Dedifferentiated amniotic fluid mesenchymal stem cell (primary cell): ENCODE measurements at regions not wholly inside any gene's neighbourhood (a gene's known extent, or its start where the extent isn't known, plus 50 kb on each side); places are given as distances from the start of the nearest gene placed in this dataset.

Source experiments
- DNase-seq: peaks from one replicate; pipeline ENCODE4 v3.0.0-alpha.2; 2016; ENCODE audit errors: extremely low spot score

GRCh38 chr3:132187746-132188145 lies 129.5 kb upstream of the ACP3 start:
- DNase-seq, result no peak

GRCh38 chr3:132189601-132190000 lies 127.6 kb upstream of the ACP3 start:
- no peak for DNase-seq

GRCh38 chr3:132196113-132196512 lies 121.1 kb upstream of the ACP3 start:
- DNase-seq, result no peak

GRCh38 chr3:132198516-132198915 lies 118.7 kb upstream of the ACP3 start:
- DNase-seq, result no peak

- DNase-seq, result no peak
Measured at GRCh38 chr3:132199451-132199850, 117.8 kb upstream of the ACP3 start.

GRCh38 chr3:132202586-132202985 lies 114.6 kb upstream of the ACP3 start:
- no peak for DNase-seq

GRCh38 chr3:132203889-132204596 lies 113.2 kb upstream of the ACP3 start:
- DNase-seq, result no peak

- no peak for DNase-seq
Measured at GRCh38 chr3:132205609-132206008, 111.6 kb upstream of the ACP3 start.

GRCh38 chr3:132209855-132210254 lies 107.4 kb upstream of the ACP3 start:
- no peak for DNase-seq

- no peak for DNase-seq
Measured at GRCh38 chr3:132210476-132211346, 106.5 kb upstream of the ACP3 start.

GRCh38 chr3:132211896-132212295 lies 105.3 kb upstream of the ACP3 start:
- no peak for DNase-seq

- DNase-seq, result no peak
Measured at GRCh38 chr3:132218817-132219755, 98.1 kb upstream of the ACP3 start.

- DNase-seq, result no peak
Measured at GRCh38 chr3:132220986-132221385, 96.2 kb upstream of the ACP3 start.

GRCh38 chr3:132222868-132223538 lies 94.2 kb upstream of the ACP3 start:
- DNase-seq, result no peak

- no peak for DNase-seq
Measured at GRCh38 chr3:132225664-132226063, 91.5 kb upstream of the ACP3 start.

GRCh38 chr3:132228923-132229322 lies 88.3 kb upstream of the ACP3 start:
- no peak for DNase-seq

GRCh38 chr3:132229641-132230040 lies 87.6 kb upstream of the ACP3 start:
- DNase-seq, result no peak

GRCh38 chr3:132230156-132231000 lies 86.8 kb upstream of the ACP3 start:
- no peak for DNase-seq

GRCh38 chr3:132231633-132232032 lies 85.6 kb upstream of the ACP3 start:
- peak; percentile 32 for DNase-seq

- no peak for DNase-seq
Measured at GRCh38 chr3:132232231-132232792, 84.9 kb upstream of the ACP3 start.
